ENCODE measurements at regions not wholly inside any gene's neighbourhood (a gene's known extent, or its start where the extent isn't known, plus 50 kb on each side); places are given as distances from the start of the nearest gene placed in this dataset.
"Not testable (repeated sequence)": the region's sequence is repeated elsewhere in the genome, so short reads cannot be mapped to it uniquely, and the experiment has no call there.

DNA sequence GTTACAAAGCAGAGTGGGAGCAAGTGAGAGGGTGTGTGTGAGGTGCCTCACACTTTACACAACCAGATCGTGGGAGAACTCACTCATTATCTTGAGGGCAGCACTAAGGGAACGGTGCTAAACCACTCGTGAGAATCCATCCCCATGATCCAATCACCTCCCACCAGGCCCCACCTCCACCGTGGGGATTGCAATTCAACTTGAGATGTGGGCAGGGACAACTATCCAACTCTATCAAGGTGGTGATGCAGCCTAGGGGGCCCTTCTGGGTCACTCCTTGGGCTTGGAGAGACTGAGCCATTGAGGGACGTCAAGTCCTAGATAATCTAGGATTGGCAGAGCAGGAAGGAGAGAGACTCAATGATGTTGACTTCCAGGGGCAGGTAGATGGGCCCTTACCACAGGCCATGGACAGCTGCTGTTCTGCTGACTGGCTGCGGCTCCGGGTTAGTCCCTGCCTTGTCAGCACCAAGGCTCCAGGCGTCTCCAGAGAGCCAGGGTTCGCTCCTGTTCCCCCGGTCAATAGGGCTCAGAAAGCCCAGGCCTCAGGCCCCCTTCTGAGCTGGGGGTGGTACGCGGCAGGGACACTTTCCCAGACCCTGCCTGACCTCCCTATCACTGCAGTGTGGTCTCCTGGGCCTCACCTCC lies 193.2 kb upstream of the HS6ST1 start:
- Mint-ChIP-seq H3K27ac (no peak overlapping the region), H3K27me3 (peaks cover 2% of the 10 kb centered on the region), H3K9me3 (ENCODE audit: low read depth) (no peaks in the 10 kb centered on the region), H3K4me1 (peaks cover 9% of the 10 kb centered on the region), H3K36me3 (no peaks in the 10 kb centered on the region), H3K4me3 (no peak overlapping the region)
- ATAC-seq (no peak), DNase-seq (no peak)
- CTCF ChIA-PET: no interaction called here

- no peak overlapping the region for H3K4me3 Mint-ChIP-seq
- CTCF ChIA-PET: interaction anchor here (0.6 kb wide), 1 partner anchor 65 kb away, joined by 3 read pairs; no protein-coding TSS in a partner anchor
These were observed 193.9 kb upstream of the HS6ST1 start for GRCh38 chr2:128512379-128513115.

GRCh38 chr2:128513116-128513960 lies 194.7 kb upstream of the HS6ST1 start:
- H3K4me3 Mint-ChIP-seq: no peak overlapping the region
- no peaks in the 10 kb centered on the region for H3K36me3 Mint-ChIP-seq
- DNase-seq: no peak
- ATAC-seq: no peak
- no peak overlapping the region for H3K27ac Mint-ChIP-seq
- CTCF ChIA-PET: no interaction called here
- peaks cover 9% of the 10 kb centered on the region for H3K4me1 Mint-ChIP-seq
- peaks cover 2% of the 10 kb centered on the region for H3K27me3 Mint-ChIP-seq
- no peaks in the 10 kb centered on the region for H3K9me3 Mint-ChIP-seq (ENCODE audit: low read depth)

More at GRCh38 chr2:128512379-128513115, 193.9 kb upstream of the HS6ST1 start:
- Mint-ChIP-seq H3K9me3 (ENCODE audit: low read depth) (no peaks in the 10 kb centered on the region), H3K36me3 (no peaks in the 10 kb centered on the region), H3K27me3 (peaks cover 2% of the 10 kb centered on the region), H3K27ac (no peak overlapping the region), H3K4me1 (peaks cover 9% of the 10 kb centered on the region)
- DNase-seq: no peak
- ATAC-seq: no peak

DNA sequence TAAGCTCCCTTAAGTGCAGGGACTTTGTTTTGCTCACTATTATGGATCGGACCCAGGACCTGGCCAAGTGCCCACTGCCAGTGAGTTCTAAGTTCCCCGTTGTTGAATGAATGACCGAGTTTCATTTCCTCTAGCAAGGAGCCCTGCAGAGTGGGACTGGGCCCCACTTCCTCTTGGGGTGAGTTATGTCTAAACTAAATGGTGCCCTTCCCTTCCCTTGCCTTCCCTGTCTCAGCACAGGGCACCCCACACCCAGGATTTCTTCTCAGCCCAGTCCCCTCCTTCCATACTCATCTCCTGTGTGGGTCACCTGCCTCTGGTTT lies 195.3 kb upstream of the HS6ST1 start:
- CTCF ChIA-PET: no interaction called here
- H3K9me3 Mint-ChIP-seq (ENCODE audit: low read depth): no peaks in the 10 kb centered on the region
- peaks cover 2% of the 10 kb centered on the region for H3K27me3 Mint-ChIP-seq
- no peak for DNase-seq
- no peak for ATAC-seq
- H3K27ac Mint-ChIP-seq: no peak overlapping the region
- H3K4me1 Mint-ChIP-seq: peaks cover 9% of the 10 kb centered on the region
- H3K36me3 Mint-ChIP-seq: no peaks in the 10 kb centered on the region
- H3K4me3 Mint-ChIP-seq: no peak overlapping the region

- peaks cover 2% of the 10 kb centered on the region for H3K27me3 Mint-ChIP-seq
- peaks cover 9% of the 10 kb centered on the region for H3K4me1 Mint-ChIP-seq
- no peaks in the 10 kb centered on the region for H3K9me3 Mint-ChIP-seq (ENCODE audit: low read depth)
- H3K4me3 Mint-ChIP-seq: no peak overlapping the region
- no peaks in the 10 kb centered on the region for H3K36me3 Mint-ChIP-seq
- no peak overlapping the region for H3K27ac Mint-ChIP-seq
- ATAC-seq: no peak
- DNase-seq: no peak
- CTCF ChIA-PET: no interaction called here
These were observed 195.9 kb upstream of the HS6ST1 start for GRCh38 chr2:128514555-128514955.

- no peak for ATAC-seq
- no peak overlapping the region for H3K4me3 Mint-ChIP-seq
- no peaks in the 10 kb centered on the region for H3K36me3 Mint-ChIP-seq
- no peaks in the 10 kb centered on the region for H3K27me3 Mint-ChIP-seq
- CTCF ChIA-PET: no interaction called here
- DNase-seq: no peak
- no peaks in the 10 kb centered on the region for H3K9me3 Mint-ChIP-seq (ENCODE audit: low read depth)
- no peak overlapping the region for H3K27ac Mint-ChIP-seq
- peaks cover 11% of the 10 kb centered on the region for H3K4me1 Mint-ChIP-seq
These were observed 198.3 kb upstream of the HS6ST1 start for GRCh38 chr2:128516938-128517337.

DNA sequence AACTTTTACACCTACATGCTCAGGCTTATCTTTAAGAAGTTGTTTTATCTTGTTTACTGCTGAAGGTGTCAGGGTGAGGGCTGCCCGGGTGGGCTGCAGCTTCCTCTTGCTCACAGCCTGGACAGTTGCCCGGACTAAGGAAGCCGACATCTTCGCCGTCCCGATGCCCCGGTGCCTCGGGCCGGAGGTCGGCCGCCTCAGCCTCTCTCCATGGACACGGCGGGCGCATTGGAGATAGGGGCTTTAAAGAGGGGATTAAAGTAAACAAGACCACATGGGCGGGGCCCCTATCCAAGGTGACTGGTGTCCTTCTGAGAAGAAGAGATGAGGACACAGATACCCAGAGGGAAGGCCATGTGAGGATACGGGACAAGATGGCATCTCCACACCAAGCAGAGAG lies 200.4 kb upstream of the HS6ST1 start:
- H3K27me3 Mint-ChIP-seq; H3K4me3 Mint-ChIP-seq; CTCF ChIA-PET; H3K27ac Mint-ChIP-seq; H3K9me3 Mint-ChIP-seq (ENCODE audit: low read depth); H3K4me1 Mint-ChIP-seq; ATAC-seq; DNase-seq; H3K36me3 Mint-ChIP-seq: not testable (repeated sequence)

DNA sequence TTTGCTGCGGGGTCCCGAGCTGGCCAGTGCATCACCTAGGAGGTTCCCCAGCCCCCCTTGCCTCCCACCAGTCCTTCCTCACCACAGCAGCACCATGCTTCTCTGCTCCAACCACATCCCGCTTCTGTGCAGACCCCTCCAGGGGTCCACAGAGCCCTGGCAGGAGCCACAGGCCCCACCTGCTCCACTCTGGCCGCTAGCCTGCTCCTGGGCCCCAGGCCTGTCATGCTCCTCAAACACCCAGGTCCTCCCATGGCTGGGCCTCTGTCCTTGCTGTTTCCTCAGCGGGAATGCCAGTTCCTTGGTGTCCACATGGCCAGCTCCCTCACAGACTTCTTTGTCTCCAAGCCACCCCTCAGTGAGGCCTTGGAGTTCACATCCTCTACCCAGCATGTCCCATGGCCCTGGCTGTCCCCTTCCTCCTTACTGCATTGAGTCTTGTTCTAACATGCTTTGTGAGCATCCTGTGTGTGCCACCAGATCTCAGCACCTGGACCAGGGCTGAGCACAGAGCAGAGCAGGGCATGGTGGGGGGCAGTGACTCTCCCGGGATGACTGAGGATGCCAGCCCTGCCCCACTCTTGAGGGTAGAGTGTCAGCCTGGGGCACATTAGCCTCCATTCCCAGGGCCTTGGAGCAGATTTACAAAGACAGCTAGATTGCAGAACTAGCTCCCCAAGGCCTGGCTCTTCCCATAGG lies 201.0 kb upstream of the HS6ST1 start:
- peaks cover 9% of the 10 kb centered on the region for H3K27me3 Mint-ChIP-seq
- no peaks in the 10 kb centered on the region for H3K9me3 Mint-ChIP-seq (ENCODE audit: low read depth)
- no peak overlapping the region for H3K4me3 Mint-ChIP-seq
- H3K4me1 Mint-ChIP-seq: peaks cover 2% of the 10 kb centered on the region
- no peaks in the 10 kb centered on the region for H3K36me3 Mint-ChIP-seq
- no peak for DNase-seq
- ATAC-seq: no peak
- CTCF ChIA-PET: no interaction called here
- H3K27ac Mint-ChIP-seq: no peak overlapping the region

GRCh38 chr2:128520340-128520739 lies 201.7 kb upstream of the HS6ST1 start:
- Mint-ChIP-seq H3K27ac (no peak overlapping the region), H3K9me3 (ENCODE audit: low read depth) (no peaks in the 10 kb centered on the region), H3K27me3 (peaks cover 9% of the 10 kb centered on the region), H3K4me3 (no peak overlapping the region), H3K36me3 (no peaks in the 10 kb centered on the region), H3K4me1 (peaks cover 2% of the 10 kb centered on the region)
- CTCF ChIA-PET: no interaction called here
- no peak for DNase-seq
- no peak for ATAC-seq

- DNase-seq (peak; percentile 67), ATAC-seq (peak; percentile 69)
- H3K36me3 Mint-ChIP-seq: no peaks in the 10 kb centered on the region
- CTCF ChIA-PET: no interaction called here
- H3K27ac Mint-ChIP-seq: no peak overlapping the region
- peaks cover 2% of the 10 kb centered on the region for H3K4me1 Mint-ChIP-seq
- no peaks in the 10 kb centered on the region for H3K9me3 Mint-ChIP-seq (ENCODE audit: low read depth)
- no peak overlapping the region for H3K4me3 Mint-ChIP-seq
- peaks cover 9% of the 10 kb centered on the region for H3K27me3 Mint-ChIP-seq
These were observed 202.1 kb upstream of the HS6ST1 start for GRCh38 chr2:128520791-128521190.

- H3K27ac Mint-ChIP-seq: no peak overlapping the region
- H3K36me3 Mint-ChIP-seq: no peaks in the 10 kb centered on the region
- peaks cover 9% of the 10 kb centered on the region for H3K27me3 Mint-ChIP-seq
- H3K4me3 Mint-ChIP-seq: no peak overlapping the region
- H3K4me1 Mint-ChIP-seq: peaks cover 2% of the 10 kb centered on the region
- CTCF ChIA-PET: no interaction called here
- ATAC-seq (no peak), DNase-seq (no peak)
- no peaks in the 10 kb centered on the region for H3K9me3 Mint-ChIP-seq (ENCODE audit: low read depth)
These were observed 202.8 kb upstream of the HS6ST1 start for GRCh38 chr2:128521482-128521881.

DNA sequence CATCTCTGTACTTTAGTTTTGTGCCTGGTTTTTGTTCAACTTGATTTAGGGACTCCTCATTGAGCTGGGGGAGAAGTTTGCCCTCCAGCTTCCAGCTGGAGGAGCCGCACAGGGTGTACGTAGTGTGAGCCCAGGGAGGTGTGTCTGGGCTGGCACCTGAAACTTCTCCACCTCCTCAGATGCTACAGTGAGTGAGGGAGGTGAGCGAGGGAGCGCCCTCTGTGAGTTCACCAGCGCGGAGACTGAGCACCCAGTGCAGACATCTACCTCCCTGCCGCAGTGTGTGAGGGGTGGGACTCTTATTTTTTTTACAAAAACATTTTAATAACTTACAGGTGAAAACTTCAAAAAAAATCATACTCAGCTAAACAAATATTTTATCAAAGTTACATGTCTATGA lies 204.2 kb upstream of the HS6ST1 start:
- Mint-ChIP-seq H3K9me3 (ENCODE audit: low read depth) (no peaks in the 10 kb centered on the region), H3K27ac (no peak overlapping the region), H3K27me3 (peaks cover 9% of the 10 kb centered on the region), H3K36me3 (no peaks in the 10 kb centered on the region), H3K4me1 (peaks cover 2% of the 10 kb centered on the region), H3K4me3 (no peak overlapping the region)
- DNase-seq (no peak), ATAC-seq (no peak)
- CTCF ChIA-PET: no interaction called here

GRCh38 chr2:128523457-128523856 lies 204.8 kb upstream of the HS6ST1 start:
- ATAC-seq (no peak), DNase-seq (no peak)
- H3K4me1 Mint-ChIP-seq: peaks cover 2% of the 10 kb centered on the region
- CTCF ChIA-PET: interaction anchor here (1.2 kb wide), 1 partner anchor 168 kb away, joined by 3 read pairs; no protein-coding TSS in a partner anchor
- H3K36me3 Mint-ChIP-seq: no peaks in the 10 kb centered on the region
- H3K27me3 Mint-ChIP-seq: peaks cover 9% of the 10 kb centered on the region
- H3K4me3 Mint-ChIP-seq: no peak overlapping the region
- H3K9me3 Mint-ChIP-seq (ENCODE audit: low read depth): no peaks in the 10 kb centered on the region
- H3K27ac Mint-ChIP-seq: no peak overlapping the region

All from activated CD8-positive, alpha-beta memory T cell treated with anti-CD3 and anti-CD28 coated beads, Interleukin-2, amount 10 ng/mL, durations not matched to agents 7 days and 5 days (primary cell).